K562 (cell line): ENCODE measurements at regions not wholly inside any gene's neighbourhood (a gene's known extent, or its start where the extent isn't known, plus 50 kb on each side); places are given as distances from the start of the nearest gene placed in this dataset.

ENCODE experiments used
- ATAC-seq: fragments of 200-7000 bp; cut with Tn5 transposase; 3 replicates; pipeline ENCODE4 v1.9.1; 2020; ENCODE audit warnings: moderate library complexity
- BruUV-seq: library from RNA; stranded (reverse); fragments of 400-500 nt; replicated peaks from 2 replicates; lab custom pipeline; 2021; lab: Mats Ljungman, UMichigan
- CTCF ChIA-PET: fragments of 300-600 bp; formaldehyde crosslinking; extraction: SDS; loops from one replicate; lab custom pipeline; 2021; ENCODE audit warnings: low intra/inter-chr PET ratio; lab: Yijun Ruan, JAX
- POLR2A ChIA-PET: fragments of 300-600, 350-650 bp; sonication (Branson Sonifier 250); formaldehyde crosslinking; extraction: SDS; loops from one replicate; lab custom pipeline; 2021; ENCODE audit warnings: antibody characterized with exemption, inconsistent platforms; lab: Yijun Ruan, JAX
- DNase-seq, 4 experiments: peaks; one replicate each; pipeline versions ENCODE4 v3.0.0 to v3.0.0-alpha.2; 2011 to 2018; ENCODE audit warnings: low spot score in 3 of 4, mixed read lengths in 3 of 4; ENCODE audit errors: extremely low read depth in 1 of 4
- FAIRE-seq: peaks from 2 replicates; lab custom pipeline; 2011; peaks lifted over from hg19 to GRCh38; lab: Jason Lieb, UNC
- H2AFZ ChIP-seq: 2 replicates; pipeline ENCODE4 v1.6.0; 2011; ENCODE audit warnings: low read depth, low read length, control low read depth, inconsistent platforms
- H3K27ac ChIP-seq: fragments of 200-600 bp; 3 replicates; pipeline ENCODE4 v1.8.0; 2011; ENCODE audit warnings: low read depth, mild to moderate bottlenecking, control low read depth, inconsistent platforms, low read length, moderate library complexity, mixed read lengths; ENCODE audit errors: extremely low read depth
- H3K27me3 ChIP-seq, 2 experiments: fragments of 300-600 bp in 1 of 2; 2 replicates in 1 of 2; 3 replicates in 1 of 2; pipeline versions ENCODE4 v1.6.0 to v1.8.0; 2011; ENCODE audit warnings: inconsistent platforms in 2 of 2, low read length in 2 of 2, mild to moderate bottlenecking in 1 of 2, mixed read lengths in 1 of 2, moderate library complexity in 1 of 2; ENCODE audit not compliant: control insufficient read depth in 2 of 2, insufficient read depth in 2 of 2
- H3K36me3 ChIP-seq: fragments of 300-600 bp; 3 replicates; pipeline ENCODE4 v1.8.0; 2011; ENCODE audit warnings: mild to moderate bottlenecking, low read length, inconsistent platforms; ENCODE audit not compliant: control insufficient read depth, insufficient read depth
- H3K4me1 ChIP-seq, 2 experiments: fragments of 200-600 bp in 1 of 2; replicated peaks in 1 of 2; 2 replicates in 1 of 2; 3 replicates in 1 of 2; pipeline versions ENCODE4 v1.5.1 to v1.8.0; 2011; ENCODE audit warnings: inconsistent platforms in 2 of 2, low read length in 2 of 2, mild to moderate bottlenecking in 1 of 2, mixed read lengths in 1 of 2, moderate library complexity in 1 of 2; ENCODE audit not compliant: control insufficient read depth in 2 of 2, insufficient read depth in 2 of 2
- H3K4me2 ChIP-seq: 2 replicates; pipeline ENCODE4 v1.6.1; 2011; ENCODE audit warnings: low read length, control low read depth, inconsistent platforms, mixed read lengths; ENCODE audit not compliant: insufficient read depth
- H3K4me3 ChIP-seq: fragments of 200-600 bp; sonication (generic), shearing (Covaris generic); 2 replicates; pipeline ENCODE4 v1.5.1; 2016; ENCODE audit warnings: control low read depth, inconsistent platforms
- H3K79me2 ChIP-seq: fragments of 200-600 bp; 3 replicates; pipeline ENCODE4 v1.8.0; 2011; ENCODE audit warnings: low read length, inconsistent platforms; ENCODE audit not compliant: control insufficient read depth, insufficient read depth
- H3K9ac ChIP-seq, 2 experiments: 2 replicates each; pipeline versions ENCODE4 v1.6.0 to v1.6.1; 2011; ENCODE audit warnings: low read depth in 2 of 2, low read length in 2 of 2, control low read depth in 1 of 2, inconsistent platforms in 1 of 2, mild to moderate bottlenecking in 1 of 2, mixed read lengths in 1 of 2; ENCODE audit not compliant: insufficient read depth in 1 of 2
- H3K9me1 ChIP-seq: one replicate; pipeline ENCODE4 v1.6.0; 2011; ENCODE audit warnings: inconsistent platforms, mild to moderate bottlenecking, low read length, moderate library complexity; ENCODE audit not compliant: control insufficient read depth, insufficient read depth
- H3K9me3 ChIP-seq: replicated peaks from 2 replicates; pipeline ENCODE4 v1.5.1; 2011; ENCODE audit warnings: low read depth, low read length, inconsistent platforms; ENCODE audit not compliant: control insufficient read depth, insufficient read depth
- H4K20me1 ChIP-seq: replicated peaks from 2 replicates; pipeline ENCODE4 v1.6.1; 2011; ENCODE audit warnings: low read length, inconsistent platforms, mixed read lengths; ENCODE audit not compliant: control insufficient read depth, insufficient read depth
- C11orf30 ChIP-seq: fragments of 450-650 bp; IDR thresholded peaks from 2 replicates; pipeline ENCODE4 v1.6.1; 2016; ENCODE audit warnings: low read depth, mild to moderate bottlenecking
- CREB1 ChIP-seq, 2 experiments: sonication (generic) in 1 of 2; formaldehyde crosslinking in 1 of 2; IDR thresholded peaks; 2 replicates each; pipeline versions ENCODE4 v1.6.1 to v1.8.0; 2012 to 2022; ENCODE audit warnings: inconsistent platforms in 1 of 2, mild to moderate bottlenecking in 1 of 2, missing genetic modification reagents in 1 of 2, moderate library complexity in 1 of 2
- CREBBP ChIP-seq: IDR thresholded peaks from one replicate; pipeline ENCODE4 v1.6.1; 2012; ENCODE audit warnings: low read depth, mild to moderate bottlenecking, control low read depth, inconsistent platforms, low read length
- ETV1 ChIP-seq: fragments of 450-650 bp; conservative IDR thresholded peaks from 2 replicates; pipeline ENCODE4 v1.6.1; 2016; ENCODE audit warnings: missing genetic modification characterization, control low read depth, low read depth, missing compliant biosample characterization
- FOXK1 ChIP-seq: sonication (generic); formaldehyde crosslinking; IDR thresholded peaks from 2 replicates; pipeline ENCODE4 v1.8.0; 2022; ENCODE audit warnings: missing genetic modification reagents, mild to moderate bottlenecking, borderline replicate concordance
- GMEB1 ChIP-seq: fragments of 250-450 bp; sonication (Bioruptor Pico); IDR thresholded peaks from 2 replicates; pipeline ENCODE4 v1.4.0; 2020; ENCODE audit warnings: mild to moderate bottlenecking
- IRF9 ChIP-seq: fragments of 450-650 bp; IDR thresholded peaks from 2 replicates; pipeline ENCODE4 v1.6.1; 2016; ENCODE audit warnings: missing biosample characterization, missing genetic modification characterization
- NCOR1 ChIP-seq: fragments of 450-650 bp; IDR thresholded peaks from 2 replicates; pipeline ENCODE4 v1.6.1; 2016; ENCODE audit warnings: mild to moderate bottlenecking, moderate library complexity
- SNIP1 ChIP-seq: fragments of 450-650 bp; IDR thresholded peaks from 2 replicates; pipeline ENCODE4 v1.7.1; 2017; ENCODE audit warnings: low read depth, mild to moderate bottlenecking
- ZNF41 ChIP-seq: fragments of 250-450 bp; sonication (Bioruptor Pico); conservative IDR thresholded peaks from 2 replicates; pipeline ENCODE4 v1.4.0; 2020; ENCODE audit warnings: mild to moderate bottlenecking
- ZNF740 ChIP-seq, 3 experiments: fragments of 200-800 bp in 1 of 3; sonication (Bioruptor generic) in 1 of 3; sonication (generic) in 1 of 3; formaldehyde crosslinking in 1 of 3; IDR thresholded peaks; 2 replicates each; pipeline versions ENCODE4 v1.6.1 to v1.8.0; 2016 to 2022; ENCODE audit warnings: mild to moderate bottlenecking in 2 of 3, missing compliant biosample characterization in 2 of 3, missing genetic modification characterization in 2 of 3, missing genetic modification reagents in 1 of 3
- ZNF785 ChIP-seq: fragments of 250-450 bp; sonication (Bioruptor Pico); IDR thresholded peaks from 2 replicates; pipeline ENCODE4 v1.4.0; 2020; ENCODE audit warnings: mild to moderate bottlenecking
- WGBS: fragments of 100-300 bp; shearing (Covaris generic); methylation state at CpG from one replicate; pipeline ENCODE4 v1.1.6; 2016; ENCODE audit warnings: low coverage, mixed read lengths; ENCODE audit not compliant: insufficient coverage; ENCODE audit errors: missing lambda C conversion rate; 5-methylcytosine and 5-hydroxymethylcytosine counted together
- in situ Hi-C: fragments of 300-500 bp; cut with MboI; formaldehyde crosslinking; loops from 4 replicates; pipeline ENCODE4 v1.15.0; 2018; ENCODE audit warnings: inconsistent platforms, mixed read lengths
- intact Hi-C: fragments of 100-400 bp; cut with micrococcal nuclease; formaldehyde crosslinking; loops from 2 replicates; pipeline ENCODE4 v1.14.2; 2022

- TF ChIP-seq CREB1 (IDR thresholded peaks at IDR 0.05) (no peak), CREB1 (CRISPR knock-in tag; IDR thresholded peaks at IDR 0.05) (no peak), GMEB1 (CRISPR knock-in tag) (no peak), ZNF41 (CRISPR knock-in tag) (no peak), ETV1 (tag) (no peak), FOXK1 (CRISPR knock-in tag) (no peak), NCOR1 (no peak), CREBBP (no peak), SNIP1 (no peak), C11orf30 (no peak)
- TF ChIP-seq, all 486 proteins: peak for 0
Observed at GRCh38 chr4:62797221-62797620, 1597.1 kb downstream of the ADGRL3 start (continued).

GRCh38 chr4:62791386-62791785 lies 1591.3 kb downstream of the ADGRL3 start:
- intact Hi-C loops = no loop called here
- ATAC-seq (no peak), DNase-seq (no peak), FAIRE-seq (no peak)
- no peaks in the 10 kb centered on the region for H3K9me1 ChIP-seq
- H3K27me3 ChIP-seq = no peaks in the 10 kb centered on the region
- no peaks in the 10 kb centered on the region for H4K20me1 ChIP-seq
- peaks cover 1% of the 10 kb centered on the region; the same call in 1 of the 2 replicates for H3K9me3 ChIP-seq
- H3K9ac ChIP-seq = no peak overlapping the region
- no peaks in the 10 kb centered on the region for H3K36me3 ChIP-seq
- H2AFZ ChIP-seq = no peak overlapping the region
- H3K4me1 ChIP-seq = no peaks in the 10 kb centered on the region
- no peak overlapping the region for H3K27ac ChIP-seq
- H3K4me3 ChIP-seq = no peak overlapping the region
- no peaks in the 10 kb centered on the region for H3K79me2 ChIP-seq
- in situ Hi-C loops = no loop called here
- ChIA-PET CTCF (no interaction called here), POLR2A (no interaction called here)
- no TSS peak for BruUV-seq
- 0% methylated on average over 2 of the region's 2 CpGs for WGBS
- no peak overlapping the region for H3K4me2 ChIP-seq
- TF ChIP-seq ZNF740 (CRISPR knock-in tag; IDR thresholded peaks at IDR 0.05) (no peak), ZNF740 (tag; IDR thresholded peaks at IDR 0.05) (no peak), IRF9 (tag) (no peak), ZNF785 (no peak)
